Fibroblast of lung (primary cell): ENCODE measurements at regions not wholly inside any gene's neighbourhood (a gene's known extent, or its start where the extent isn't known, plus 50 kb on each side); places are given as distances from the start of the nearest gene placed in this dataset.

ENCODE experiments used
- EZH2 ChIP-seq: IDR thresholded peaks from 2 replicates; pipeline ENCODE4 v1.5.1; 2012; ENCODE audit warnings: low read length, control low read depth, mild to moderate bottlenecking; ENCODE audit errors: missing control alignments
- TF ChIP-seq, protein P1 (sequence below), 2 donors: IDR thresholded peaks in 1 of 2; conservative IDR thresholded peaks in 1 of 2; 1 replicate in 1 of 2; 2 replicates in 1 of 2; pipeline ENCODE4 v1.5.1; 2011 to 2012; ENCODE audit warnings: low read length in 2 of 2, control low read depth in 1 of 2, inconsistent platforms in 1 of 2, low read depth in 1 of 2, mild to moderate bottlenecking in 1 of 2

DNA sequence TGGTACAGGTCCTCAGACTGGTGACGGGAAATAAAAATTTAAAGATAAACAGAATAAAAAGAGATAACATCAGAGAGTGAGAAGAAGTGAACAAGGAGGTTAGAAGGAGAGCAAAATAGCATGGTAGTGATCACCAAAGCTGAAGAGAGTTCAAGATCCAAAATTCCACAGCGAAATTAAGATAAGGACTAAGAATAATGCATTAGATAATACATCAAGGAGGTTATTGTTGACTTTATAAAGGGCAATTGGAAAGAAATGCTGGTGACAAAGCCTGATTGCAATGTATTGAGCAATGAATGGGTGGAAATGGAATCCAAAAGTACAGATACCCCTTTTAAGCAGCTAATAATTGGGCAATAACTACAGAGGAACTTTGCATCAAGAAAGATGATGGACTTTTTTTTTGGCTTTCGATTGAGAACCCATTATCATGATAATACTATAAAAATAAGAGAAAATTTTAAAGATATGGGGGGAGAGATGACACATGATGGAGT, 101.6 kb upstream of the MAP9 start:
- TF ChIP-seq, protein P1, sequence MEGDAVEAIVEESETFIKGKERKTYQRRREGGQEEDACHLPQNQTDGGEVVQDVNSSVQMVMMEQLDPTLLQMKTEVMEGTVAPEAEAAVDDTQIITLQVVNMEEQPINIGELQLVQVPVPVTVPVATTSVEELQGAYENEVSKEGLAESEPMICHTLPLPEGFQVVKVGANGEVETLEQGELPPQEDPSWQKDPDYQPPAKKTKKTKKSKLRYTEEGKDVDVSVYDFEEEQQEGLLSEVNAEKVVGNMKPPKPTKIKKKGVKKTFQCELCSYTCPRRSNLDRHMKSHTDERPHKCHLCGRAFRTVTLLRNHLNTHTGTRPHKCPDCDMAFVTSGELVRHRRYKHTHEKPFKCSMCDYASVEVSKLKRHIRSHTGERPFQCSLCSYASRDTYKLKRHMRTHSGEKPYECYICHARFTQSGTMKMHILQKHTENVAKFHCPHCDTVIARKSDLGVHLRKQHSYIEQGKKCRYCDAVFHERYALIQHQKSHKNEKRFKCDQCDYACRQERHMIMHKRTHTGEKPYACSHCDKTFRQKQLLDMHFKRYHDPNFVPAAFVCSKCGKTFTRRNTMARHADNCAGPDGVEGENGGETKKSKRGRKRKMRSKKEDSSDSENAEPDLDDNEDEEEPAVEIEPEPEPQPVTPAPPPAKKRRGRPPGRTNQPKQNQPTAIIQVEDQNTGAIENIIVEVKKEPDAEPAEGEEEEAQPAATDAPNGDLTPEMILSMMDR (conservative IDR thresholded peaks at IDR 0.05 in 1 of 2, IDR thresholded peaks at IDR 0.05 in 1 of 2; ENCODE audit: low read depth in 1 of 2, low read length in 2 of 2) = no peak
- TF ChIP-seq EZH2 = no peak
